Upper lobe of left lung (tissue), 4 donors: ENCODE measurements at regions not wholly inside any gene's neighbourhood (a gene's known extent, or its start where the extent isn't known, plus 50 kb on each side); places are given as distances from the start of the nearest gene placed in this dataset.

ENCODE experiments used
- CTCF ChIP-seq, 6 experiments: fragments of 450-650 bp in 4 of 6; fragments of 200-600 bp in 2 of 6; sonication (generic) in 2 of 6; IDR thresholded peaks; one replicate each; pipeline ENCODE4 v1.5.1; 2016 to 2019; ENCODE audit warnings: antibody characterized with exemption in 6 of 6
- POLR2A ChIP-seq, 4 donors: fragments of 450-650 bp; IDR thresholded peaks; one replicate each; pipeline ENCODE4 v1.5.1; 2016 to 2017; ENCODE audit warnings: antibody characterized with exemption in 4 of 4, mild to moderate bottlenecking in 2 of 4

GRCh38 chr6:99808992-99809391, 185.0 kb downstream of the MCHR2 start:
- TF ChIP-seq POLR2A (IDR thresholded peaks at IDR 0.05) = no peak
- TF ChIP-seq CTCF (IDR thresholded peaks at IDR 0.05) = no peak
